ENCODE measurements at regions not wholly inside any gene's neighbourhood (a gene's known extent, or its start where the extent isn't known, plus 50 kb on each side); places are given as distances from the start of the nearest gene placed in this dataset.

DNA sequence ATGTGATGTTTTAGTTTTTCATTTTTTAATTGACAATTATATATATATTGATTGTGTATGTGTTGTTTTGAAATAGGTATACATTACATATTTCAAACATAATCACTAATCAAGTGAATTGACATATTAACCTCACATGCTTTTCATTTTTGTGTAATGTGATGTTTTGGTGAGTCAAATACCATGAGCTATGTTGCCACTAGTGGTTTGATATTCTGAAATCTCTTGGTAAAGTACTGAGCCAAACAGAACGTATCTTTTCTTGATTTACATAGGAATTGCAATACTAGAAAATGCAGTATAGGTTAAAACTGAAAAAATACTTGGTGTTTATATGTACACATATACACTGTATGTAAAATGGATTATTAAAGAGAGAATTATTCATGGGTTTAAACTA lies 65.2 kb upstream of the SIAH1 start:
- TF ChIP-seq, protein P1, sequence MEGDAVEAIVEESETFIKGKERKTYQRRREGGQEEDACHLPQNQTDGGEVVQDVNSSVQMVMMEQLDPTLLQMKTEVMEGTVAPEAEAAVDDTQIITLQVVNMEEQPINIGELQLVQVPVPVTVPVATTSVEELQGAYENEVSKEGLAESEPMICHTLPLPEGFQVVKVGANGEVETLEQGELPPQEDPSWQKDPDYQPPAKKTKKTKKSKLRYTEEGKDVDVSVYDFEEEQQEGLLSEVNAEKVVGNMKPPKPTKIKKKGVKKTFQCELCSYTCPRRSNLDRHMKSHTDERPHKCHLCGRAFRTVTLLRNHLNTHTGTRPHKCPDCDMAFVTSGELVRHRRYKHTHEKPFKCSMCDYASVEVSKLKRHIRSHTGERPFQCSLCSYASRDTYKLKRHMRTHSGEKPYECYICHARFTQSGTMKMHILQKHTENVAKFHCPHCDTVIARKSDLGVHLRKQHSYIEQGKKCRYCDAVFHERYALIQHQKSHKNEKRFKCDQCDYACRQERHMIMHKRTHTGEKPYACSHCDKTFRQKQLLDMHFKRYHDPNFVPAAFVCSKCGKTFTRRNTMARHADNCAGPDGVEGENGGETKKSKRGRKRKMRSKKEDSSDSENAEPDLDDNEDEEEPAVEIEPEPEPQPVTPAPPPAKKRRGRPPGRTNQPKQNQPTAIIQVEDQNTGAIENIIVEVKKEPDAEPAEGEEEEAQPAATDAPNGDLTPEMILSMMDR (IDR thresholded peaks at IDR 0.05; ENCODE audit: unreplicated experiment in 3 of 3): no peak
- no peaks in the 10 kb centered on the region for H3K27me3 Mint-ChIP-seq (ENCODE audit: low read depth)
- H3K4me3 Mint-ChIP-seq: no peak overlapping the region
- H3K27ac Mint-ChIP-seq: no peak overlapping the region
- peaks cover 4% of the 10 kb centered on the region for H3K4me1 Mint-ChIP-seq
- H3K9me3 Mint-ChIP-seq: no peaks in the 10 kb centered on the region
- no peaks in the 10 kb centered on the region for H3K36me3 Mint-ChIP-seq (ENCODE audit: low read depth)

DNA sequence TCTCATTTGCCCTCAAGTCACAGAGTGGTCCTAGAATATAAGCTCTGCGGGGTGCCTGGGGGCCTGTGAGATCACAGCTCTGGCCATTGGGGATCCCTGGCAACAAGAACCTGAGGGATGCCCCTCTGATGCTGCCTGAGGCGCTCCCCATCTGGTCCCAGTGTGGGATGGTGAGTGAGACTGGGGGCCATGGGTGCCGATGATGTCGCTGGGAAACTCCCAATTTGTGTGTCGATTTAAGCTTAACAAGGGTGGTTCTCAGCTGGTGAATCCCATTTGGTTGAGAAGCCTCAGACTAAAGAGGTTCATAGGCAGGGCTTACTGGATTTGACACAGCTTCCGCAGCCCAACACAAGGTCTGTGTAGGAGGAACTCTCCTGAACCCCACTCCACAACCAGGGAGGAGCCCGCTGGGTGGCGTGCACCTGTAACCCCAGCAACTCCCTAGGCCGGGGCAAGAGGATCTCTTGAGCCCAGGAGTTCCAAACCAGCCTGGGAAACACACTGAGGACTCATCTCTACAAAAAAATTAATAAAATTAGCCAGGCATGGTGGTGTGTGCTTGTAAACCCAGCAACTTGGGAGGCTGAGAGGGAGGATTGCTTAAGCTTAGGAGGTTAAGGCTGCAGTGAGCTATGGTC lies 63.7 kb upstream of the SIAH1 start:
- Mint-ChIP-seq H3K27ac (no peak overlapping the region), H3K4me1 (peaks cover 10% of the 10 kb centered on the region), H3K36me3 (ENCODE audit: low read depth) (no peaks in the 10 kb centered on the region), H3K9me3 (no peaks in the 10 kb centered on the region), H3K27me3 (ENCODE audit: low read depth) (no peaks in the 10 kb centered on the region), H3K4me3 (no peak overlapping the region)
- TF ChIP-seq, protein P1 (IDR thresholded peaks at IDR 0.05; ENCODE audit: unreplicated experiment in 3 of 3): no peak

DNA sequence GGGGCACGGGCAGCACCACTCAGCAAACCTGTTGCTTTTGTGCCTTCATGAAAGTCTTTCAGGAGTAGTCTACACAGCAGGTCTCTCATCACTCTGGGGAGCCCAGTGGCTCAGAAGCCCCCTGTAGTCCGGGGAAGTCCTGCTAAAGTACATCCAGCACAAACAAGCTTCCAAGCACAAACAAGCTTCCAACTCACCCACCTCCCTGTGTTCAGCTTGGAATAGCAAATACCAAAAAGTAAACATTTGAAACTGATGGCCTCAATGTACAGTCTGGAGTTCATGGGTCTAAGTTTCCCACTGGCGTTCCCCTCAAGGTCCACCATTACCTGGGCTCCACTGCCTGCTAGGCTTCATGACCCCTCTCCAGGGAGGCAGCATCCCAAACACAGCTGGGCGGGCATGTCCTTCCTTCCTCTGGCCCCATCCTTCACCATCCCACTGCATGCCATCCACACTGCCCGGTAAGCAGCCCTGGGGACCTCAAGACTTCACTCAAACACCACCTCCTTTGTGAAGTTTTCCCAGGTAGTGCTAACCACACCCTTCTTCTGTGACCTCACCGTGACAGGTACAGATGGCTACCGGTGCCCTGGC lies 62.8 kb upstream of the SIAH1 start:
- Mint-ChIP-seq H3K36me3 (ENCODE audit: low read depth) (no peaks in the 10 kb centered on the region), H3K27me3 (ENCODE audit: low read depth) (no peaks in the 10 kb centered on the region), H3K9me3 (no peaks in the 10 kb centered on the region), H3K4me3 (no peak overlapping the region), H3K4me1 (peaks cover 10% of the 10 kb centered on the region), H3K27ac (no peak overlapping the region)
- TF ChIP-seq, protein P1 (IDR thresholded peaks at IDR 0.05; ENCODE audit: unreplicated experiment in 3 of 3): no peak

DNA sequence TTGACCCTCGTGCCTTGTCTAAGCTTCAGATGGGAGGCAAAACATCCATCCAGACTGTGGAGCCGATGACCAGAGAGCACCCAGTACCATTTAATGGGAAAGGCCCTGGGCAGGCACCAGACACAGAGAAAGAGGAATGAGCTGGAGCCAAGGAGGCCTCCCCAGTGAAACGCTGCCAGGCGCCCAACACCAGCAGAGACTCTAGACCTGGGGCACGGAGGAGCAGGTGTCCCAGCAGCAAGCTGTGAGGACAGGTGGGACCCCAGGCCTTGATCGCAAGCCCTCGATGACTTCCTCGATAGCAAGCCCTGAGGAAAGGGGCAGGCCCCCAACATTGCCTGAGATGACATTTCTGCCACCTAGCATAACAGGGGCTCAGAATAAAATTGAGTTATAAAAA lies 62.2 kb upstream of the SIAH1 start:
- Mint-ChIP-seq H3K27me3 (ENCODE audit: low read depth) (no peaks in the 10 kb centered on the region), H3K9me3 (no peaks in the 10 kb centered on the region), H3K4me1 (peaks cover 10% of the 10 kb centered on the region), H3K36me3 (ENCODE audit: low read depth) (no peaks in the 10 kb centered on the region), H3K27ac (no peak overlapping the region), H3K4me3 (no peak overlapping the region)
- TF ChIP-seq, protein P1 (IDR thresholded peaks at IDR 0.05; ENCODE audit: unreplicated experiment in 3 of 3): no peak

DNA sequence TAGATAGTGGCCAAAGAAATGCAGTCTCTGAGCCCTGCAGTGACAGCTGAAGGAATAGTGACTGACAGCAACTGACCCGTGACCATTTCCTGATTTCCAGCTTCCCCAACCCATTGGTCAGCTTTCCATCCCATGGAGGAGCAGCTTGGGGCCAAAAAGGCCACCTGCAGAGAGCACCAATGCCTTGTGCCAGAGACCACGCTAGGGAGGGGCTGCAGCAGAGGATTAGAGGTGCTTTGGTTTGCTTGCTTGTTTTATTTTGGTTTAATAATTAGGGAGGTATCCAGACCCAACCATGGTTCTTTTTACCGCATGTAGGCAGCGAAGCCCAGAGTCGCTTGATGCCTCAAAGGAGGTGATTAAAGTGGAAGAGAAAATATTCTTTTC lies 61.3 kb upstream of the SIAH1 start:
- no peaks in the 10 kb centered on the region for H3K27me3 Mint-ChIP-seq (ENCODE audit: low read depth)
- TF ChIP-seq, protein P1 (IDR thresholded peaks at IDR 0.05; ENCODE audit: unreplicated experiment in 3 of 3): no peak
- H3K4me3 Mint-ChIP-seq: no peak overlapping the region
- no peak overlapping the region for H3K27ac Mint-ChIP-seq
- H3K36me3 Mint-ChIP-seq (ENCODE audit: low read depth): no peaks in the 10 kb centered on the region
- H3K4me1 Mint-ChIP-seq: peaks cover 10% of the 10 kb centered on the region
- H3K9me3 Mint-ChIP-seq: no peaks in the 10 kb centered on the region

Data from nephron (organoid).